GM04503 (cell line): ENCODE measurements at regions not wholly inside any gene's neighbourhood (a gene's known extent, or its start where the extent isn't known, plus 50 kb on each side); places are given as distances from the start of the nearest gene placed in this dataset.

Source experiments
- DNase-seq: peaks from one replicate; pipeline ENCODE4 v3.0.0-alpha.2; 2012; ENCODE audit warnings: low read depth

DNA sequence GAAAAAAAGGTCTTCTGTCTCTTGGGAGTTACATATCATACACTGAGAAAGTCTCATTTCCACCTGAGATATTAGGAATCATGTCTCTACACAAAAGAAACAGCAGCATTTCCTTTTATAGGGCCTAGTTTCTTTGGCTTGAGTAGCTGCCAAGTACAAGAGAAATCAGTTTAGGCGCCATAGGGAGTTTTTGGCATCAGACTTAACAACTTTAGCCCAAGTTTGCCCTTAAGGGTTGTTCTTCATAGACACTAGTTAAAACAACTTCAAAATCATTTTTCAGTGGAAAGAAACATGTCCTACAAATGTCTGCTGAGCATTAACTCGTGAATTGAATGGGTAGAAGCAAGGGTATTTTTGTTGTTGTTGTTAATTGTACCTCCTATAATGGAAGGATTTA is 587.0 kb upstream of the DSEL start:
- DNase-seq: no peak

- DNase-seq: no peak
These were observed 585.6 kb upstream of the DSEL start for GRCh38 chr18:68102117-68102516.

- no peak for DNase-seq
These were observed 582.1 kb upstream of the DSEL start for GRCh38 chr18:68098655-68099054.

DNA sequence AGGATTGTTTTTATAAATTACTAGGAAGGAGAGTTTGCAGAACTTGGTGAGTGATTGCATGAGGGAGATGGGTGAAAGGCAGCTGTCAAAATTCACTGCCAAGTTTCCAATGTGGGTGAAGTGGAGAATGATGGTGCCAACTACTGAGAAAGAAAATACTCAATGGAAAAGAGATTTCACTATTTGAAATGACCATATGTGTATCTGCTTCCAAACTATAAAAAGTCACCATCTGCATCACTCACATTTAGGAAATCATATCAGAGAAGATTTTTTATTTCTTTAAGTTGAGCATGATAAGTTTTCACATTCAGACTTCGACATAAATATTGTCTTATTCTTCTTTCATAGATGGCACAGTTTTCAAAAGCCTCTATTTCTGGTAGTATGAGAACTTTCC is 570.0 kb upstream of the DSEL start:
- DNase-seq: no peak

GRCh38 chr18:68085251-68085650 is 568.7 kb upstream of the DSEL start:
- no peak for DNase-seq

DNA sequence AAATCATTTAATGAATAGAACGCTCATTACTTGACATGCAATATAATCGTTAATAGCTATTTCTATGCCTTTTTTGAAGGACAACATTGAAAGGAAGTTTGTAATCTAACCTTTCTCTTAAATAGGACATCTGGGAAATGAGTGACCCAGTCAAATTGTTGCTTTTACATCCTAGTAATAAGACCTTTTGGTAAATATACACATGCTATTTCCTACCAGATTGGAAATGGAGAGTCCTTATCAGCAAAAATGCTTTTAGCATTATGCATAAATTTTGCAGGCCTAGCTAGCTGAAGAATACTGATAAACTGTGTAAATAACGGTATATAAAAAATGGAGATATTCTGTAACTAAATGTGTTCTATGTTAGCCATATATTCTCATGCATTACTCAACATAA is 567.3 kb upstream of the DSEL start:
- DNase-seq: no peak

GRCh38 chr18:68083131-68083530 is 566.6 kb upstream of the DSEL start:
- DNase-seq: peak; percentile 71

- no peak for DNase-seq
These were observed 556.2 kb upstream of the DSEL start for GRCh38 chr18:68072744-68073143.

GRCh38 chr18:68060871-68061270 is 544.4 kb upstream of the DSEL start:
- DNase-seq: no peak

GRCh38 chr18:68056936-68057335 is 540.4 kb upstream of the DSEL start:
- DNase-seq: no peak

DNA sequence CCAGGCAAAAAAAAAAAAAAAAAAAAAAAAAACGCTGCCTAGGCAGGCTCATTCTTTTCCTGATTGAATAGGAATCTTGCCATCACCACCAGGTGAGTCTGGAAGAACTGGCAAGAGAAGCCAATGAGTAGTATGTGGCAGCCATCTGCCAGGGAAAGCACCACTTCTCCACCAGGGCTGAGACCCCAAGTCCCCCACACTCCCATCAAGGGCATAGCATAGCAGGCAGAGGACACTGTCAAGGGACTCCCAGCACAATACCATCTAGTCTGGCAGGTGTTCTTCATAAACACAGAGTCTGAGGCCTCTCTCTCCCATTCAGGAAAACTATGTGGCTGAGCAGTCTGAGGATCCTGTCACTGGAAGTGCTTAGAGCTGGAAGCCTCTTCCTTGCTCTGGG is 538.1 kb upstream of the DSEL start:
- DNase-seq: no peak

DNA sequence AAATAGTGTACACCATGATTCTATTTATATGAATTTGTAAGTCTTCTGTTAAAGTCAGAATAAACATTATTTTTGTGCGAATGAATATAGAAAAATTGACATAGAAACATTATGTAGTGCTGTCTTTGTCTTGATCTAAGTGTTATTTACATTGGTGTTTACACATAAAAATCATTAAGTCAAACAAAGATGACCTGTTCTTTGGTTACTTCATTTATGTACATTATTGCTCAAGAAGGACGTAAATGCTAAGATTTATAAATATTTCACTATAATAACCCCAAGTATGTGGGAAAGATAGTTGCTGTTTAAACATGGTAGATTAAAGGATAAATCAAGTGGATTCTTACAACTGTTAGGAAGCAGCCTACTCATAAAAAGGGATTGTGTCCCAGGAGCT is 536.8 kb upstream of the DSEL start:
- no peak for DNase-seq

DNA sequence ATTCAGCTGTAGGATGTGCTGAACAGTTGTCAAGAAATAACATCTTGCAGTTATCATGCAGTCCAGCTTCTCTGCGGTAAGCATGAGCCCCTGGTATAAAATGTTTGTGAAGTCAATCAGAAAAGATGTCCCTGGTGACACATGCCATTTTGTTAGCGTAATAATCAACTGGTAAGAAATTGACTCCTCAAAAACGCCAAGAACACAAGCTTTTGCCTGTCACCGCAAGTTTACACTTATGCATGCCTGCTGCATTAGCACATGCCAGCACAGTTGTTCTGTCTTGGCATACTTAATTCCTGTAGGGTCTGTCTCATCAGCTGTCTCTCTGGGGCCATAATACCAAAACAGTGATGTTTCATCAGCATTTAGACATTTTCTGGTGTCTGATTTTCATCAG is 524.8 kb upstream of the DSEL start:
- DNase-seq: no peak

- no peak for DNase-seq
These were observed 523.7 kb upstream of the DSEL start for GRCh38 chr18:68040198-68040597.

- DNase-seq: no peak
These were observed 519.4 kb upstream of the DSEL start for GRCh38 chr18:68035774-68036522.

- peak; percentile 27 for DNase-seq
These were observed 517.8 kb upstream of the DSEL start for GRCh38 chr18:68034296-68034695.

DNA sequence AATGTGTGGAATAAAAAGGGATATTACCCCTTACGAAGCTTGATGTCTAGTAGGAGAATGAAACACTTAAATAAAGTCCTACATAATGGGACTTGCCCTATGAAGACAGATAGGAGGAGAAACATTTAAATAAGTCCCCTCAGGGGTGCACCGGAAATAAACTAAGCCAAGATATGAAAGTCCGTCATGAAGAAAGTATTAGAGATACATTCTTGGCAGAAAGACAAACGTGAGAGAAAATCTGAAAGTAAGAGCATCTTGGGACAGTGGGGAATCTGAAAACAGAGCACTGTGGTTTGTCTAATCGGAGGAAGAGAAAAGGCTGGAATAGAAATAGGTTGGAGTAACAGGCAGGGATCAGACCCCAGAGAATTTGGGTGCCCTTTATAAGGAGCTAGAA is 516.9 kb upstream of the DSEL start:
- no peak for DNase-seq

- no peak for DNase-seq
These were observed 508.2 kb upstream of the DSEL start for GRCh38 chr18:68024716-68025115.

- no peak for DNase-seq
These were observed 500.9 kb upstream of the DSEL start for GRCh38 chr18:68017385-68017784.

- DNase-seq: no peak
These were observed 481.0 kb upstream of the DSEL start for GRCh38 chr18:67997496-67997895.

DNA sequence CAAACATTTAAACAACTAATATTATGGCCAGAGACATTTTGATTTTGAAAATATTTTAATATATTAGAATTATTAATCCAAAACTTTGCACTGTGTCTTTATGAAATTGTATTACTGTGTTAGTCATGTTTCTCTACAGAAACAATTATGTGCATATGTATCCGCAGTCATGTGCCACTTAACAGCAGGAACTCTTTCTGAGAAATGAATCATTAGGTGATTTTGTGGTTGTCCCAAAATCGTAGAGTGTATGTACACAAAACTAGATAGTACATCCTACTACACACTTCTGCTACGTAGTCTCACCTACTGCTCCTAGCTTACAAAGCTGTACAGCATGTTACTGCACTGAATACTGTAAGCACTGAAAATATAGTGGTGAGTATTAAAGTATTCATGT is 479.2 kb upstream of the DSEL start:
- DNase-seq: no peak

DNA sequence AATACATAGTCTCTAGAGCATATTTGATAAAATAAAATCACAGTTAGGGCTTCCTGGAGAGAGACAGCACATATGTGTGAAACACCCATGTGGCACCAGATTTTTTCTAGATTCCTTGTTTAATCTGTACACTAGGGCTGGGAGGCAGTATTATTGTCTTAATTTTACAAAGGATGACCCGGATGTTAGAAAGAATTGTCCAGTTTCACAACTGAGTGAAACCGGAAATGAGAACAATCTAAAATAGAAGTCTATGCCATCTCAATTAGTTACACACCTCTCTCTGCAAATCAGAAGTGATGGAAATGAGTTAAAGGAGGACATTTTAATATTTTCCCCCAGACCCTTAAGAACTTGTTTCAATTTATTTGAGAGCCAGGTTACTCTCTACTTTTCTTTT is 463.7 kb upstream of the DSEL start:
- DNase-seq: no peak

DNA sequence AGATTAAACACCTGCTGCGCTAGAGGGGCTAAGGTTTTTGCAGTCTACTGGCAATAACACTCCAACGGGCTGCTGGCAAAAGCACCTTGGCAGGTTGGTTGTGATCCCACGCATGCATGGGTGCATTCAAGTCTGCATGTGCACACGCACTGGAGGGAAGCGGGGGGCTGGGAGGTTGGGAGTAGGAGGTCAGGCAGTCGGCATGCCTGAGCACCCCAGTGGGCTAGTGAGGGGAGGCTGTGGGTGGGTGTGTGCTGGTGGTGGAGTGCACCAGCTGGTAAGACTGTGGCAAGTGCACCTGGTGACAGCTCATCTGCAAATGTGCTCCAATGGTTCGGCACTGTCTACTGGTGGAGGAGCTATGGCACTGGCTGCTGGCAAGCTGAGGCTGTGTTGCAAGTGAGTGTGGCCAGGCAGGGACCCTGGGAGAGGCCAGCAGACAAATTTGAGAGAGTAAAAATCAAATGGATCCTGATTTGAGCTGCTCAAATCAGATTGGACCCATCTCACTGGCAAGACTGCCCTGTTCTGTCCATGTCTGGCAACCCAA is 460.6 kb upstream of the DSEL start:
- DNase-seq: no peak

DNA sequence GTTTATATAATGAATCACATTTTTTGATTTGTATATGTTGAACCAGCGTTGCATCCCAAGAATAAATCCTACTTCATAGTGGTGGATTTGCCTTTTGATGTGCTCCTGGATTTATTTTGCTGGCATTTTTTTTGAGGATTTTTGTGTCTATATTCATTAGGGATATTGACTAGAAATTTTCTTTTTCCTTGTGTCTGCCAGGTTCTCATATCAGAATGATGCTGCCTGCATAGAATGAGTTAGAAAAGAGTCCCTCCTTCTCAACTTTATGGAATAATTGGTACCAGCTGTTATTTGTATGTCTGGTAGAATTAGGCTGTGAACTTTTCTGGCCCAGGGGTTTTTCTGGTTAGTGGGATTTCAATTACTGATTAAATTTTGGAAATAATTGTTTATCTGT is 457.4 kb upstream of the DSEL start:
- no peak for DNase-seq
